Adrenal gland (tissue), 9 donors: ENCODE measurements at regions not wholly inside any gene's neighbourhood (a gene's known extent, or its start where the extent isn't known, plus 50 kb on each side); places are given as distances from the start of the nearest gene placed in this dataset.

ENCODE experiments used
- DNase-seq, 7 donors: peaks; one replicate each; pipeline ENCODE4 v3.0.0-alpha.2; 2019 to 2020
- H3K27ac ChIP-seq, 5 donors: fragments of 200-600 bp; sonication (generic) in 4 of 5; 1 replicate in 3 of 5; 2 replicates in 2 of 5; pipeline versions ENCODE4 v1.5.1 to v1.8.0; 2016 to 2020; ENCODE audit warnings: mild to moderate bottlenecking in 1 of 5
- H3K27me3 ChIP-seq: fragments of 200-600 bp; 2 replicates; pipeline ENCODE4 v1.8.0; 2021
- H3K36me3 ChIP-seq, 2 donors: fragments of 200-600 bp; replicated peaks in 1 of 2; 1 replicate in 1 of 2; 2 replicates in 1 of 2; pipeline versions ENCODE4 v1.5.1 to v1.8.0; 2018 to 2022
- H3K4me1 ChIP-seq, 2 donors: fragments of 200-600 bp; replicated peaks in 1 of 2; 1 replicate in 1 of 2; 2 replicates in 1 of 2; pipeline versions ENCODE4 v1.5.1 to v1.8.0; 2018 to 2021
- H3K4me3 ChIP-seq, 4 donors: fragments of 200-600 bp; sonication (generic) in 3 of 4; one replicate each; pipeline ENCODE4 v1.5.1; 2016 to 2018
- H3K9me3 ChIP-seq, 3 donors: fragments of 200-600 bp; sonication (generic) in 1 of 3; replicated peaks in 1 of 3; 1 replicate in 2 of 3; 2 replicates in 1 of 3; pipeline versions ENCODE4 v1.5.1 to v1.8.0; 2016 to 2021
- CTCF ChIP-seq, 6 experiments: fragments of 450-650 bp in 4 of 6; fragments of 200-600 bp in 2 of 6; sonication (generic) in 1 of 6; IDR thresholded peaks; 1 replicate in 5 of 6; 2 replicates in 1 of 6; pipeline versions ENCODE4 v1.5.1 to v1.8.0; 2016 to 2021; ENCODE audit warnings: antibody characterized with exemption in 6 of 6, mild to moderate bottlenecking in 2 of 6, moderate library complexity in 1 of 6
- POLR2A ChIP-seq, 2 donors: fragments of 450-650 bp; IDR thresholded peaks; one replicate each; pipeline ENCODE4 v1.6.1; 2017; ENCODE audit warnings: antibody characterized with exemption in 2 of 2, mild to moderate bottlenecking in 2 of 2, moderate library complexity in 1 of 2
- WGBS, 4 donors: extraction: QIAGEN DNeasy Blood & Tissue Kit in 2 of 4; methylation state at CpG; one replicate each; pipeline versions ENCODE4 v1.1.5 to v1.1.7; 2013 to 2017; 5-methylcytosine and 5-hydroxymethylcytosine counted together
- intact Hi-C, 2 donors: fragments of 100-400 bp; cut with DNase I; formaldehyde crosslinking; loops; one replicate each; pipeline versions ENCODE4 v1.14.1 to v1.15.0; 2022 to 2023
- donor health status: healthy with polysubstance abuse.
- donor health status: Bipolar disorder and iron deficiency.
- donor health status: DM: yes; HTN: yes; CAD: no.
- donor health status: DM: no; HTN: no; CAD: no.
- donor health status: DM: no; HTN: no; CAD: no.

GRCh38 chr6:126235363-126235762 is 104.6 kb upstream of the CENPW start:
- no peaks in the 10 kb centered on the region for H3K36me3 ChIP-seq
- no peak overlapping the region for H3K4me3 ChIP-seq
- DNase-seq, result no peak
- no peak for TF ChIP-seq POLR2A (IDR thresholded peaks at IDR 0.05)
- TF ChIP-seq CTCF (IDR thresholded peaks at IDR 0.05), result no peak
- no peaks in the 10 kb centered on the region for H3K9me3 ChIP-seq
- H3K4me1 ChIP-seq, result no peaks in the 10 kb centered on the region
- 93 to 100% (median 95%) methylated on average over 1 of the region's 1 CpG for WGBS, 4 donors
- H3K27me3 ChIP-seq, result no peaks in the 10 kb centered on the region
- intact Hi-C loops, result no loop called here
- H3K27ac ChIP-seq, result no peak overlapping the region

DNA sequence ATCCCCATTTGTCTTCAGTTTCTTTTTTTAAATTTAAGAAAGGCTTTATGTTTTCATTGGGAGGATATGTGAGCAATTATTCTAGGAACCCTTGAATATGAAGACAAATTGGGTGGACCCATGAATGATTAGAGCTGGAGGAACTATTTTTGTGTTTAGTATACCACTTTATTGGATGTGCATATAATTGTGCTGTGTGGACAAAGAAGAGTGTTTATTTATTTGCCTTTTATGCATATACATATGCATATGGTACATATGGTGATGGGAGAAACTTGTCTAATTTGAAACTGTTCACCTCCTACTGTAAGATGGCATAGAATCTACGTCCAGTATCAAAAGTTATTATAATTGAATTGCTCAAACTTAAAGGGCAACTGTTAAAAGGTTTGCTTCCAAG is 94.8 kb upstream of the CENPW start:
- Histone ChIP-seq H3K4me1 (no peaks in the 10 kb centered on the region), H3K9me3 (no peaks in the 10 kb centered on the region), H3K27ac (no peak overlapping the region), H3K27me3 (no peaks in the 10 kb centered on the region), H3K36me3 (no peaks in the 10 kb centered on the region), H3K4me3 (no peak overlapping the region)
- 86 to 100% (median 92%) methylated on average over 1 of the region's 1 CpG for WGBS, 4 donors
- intact Hi-C loops, result no loop called here
- DNase-seq, result no peak
- TF ChIP-seq POLR2A (IDR thresholded peaks at IDR 0.05) (no peak), CTCF (IDR thresholded peaks at IDR 0.05) (no peak)

GRCh38 chr6:126252154-126252553 is 87.8 kb upstream of the CENPW start:
- H3K9me3 ChIP-seq, result no peaks in the 10 kb centered on the region
- 83 to 97% (median 90%) methylated on average over 2 of the region's 2 CpGs for WGBS, 4 donors
- no peaks in the 10 kb centered on the region for H3K27me3 ChIP-seq
- H3K36me3 ChIP-seq, result no peaks in the 10 kb centered on the region
- H3K4me3 ChIP-seq, result no peak overlapping the region
- H3K27ac ChIP-seq, result no peak overlapping the region
- no peak for DNase-seq
- intact Hi-C loops, result no loop called here
- TF ChIP-seq POLR2A (IDR thresholded peaks at IDR 0.05) (no peak), CTCF (IDR thresholded peaks at IDR 0.05) (no peak)
- no peaks in the 10 kb centered on the region for H3K4me1 ChIP-seq

DNA sequence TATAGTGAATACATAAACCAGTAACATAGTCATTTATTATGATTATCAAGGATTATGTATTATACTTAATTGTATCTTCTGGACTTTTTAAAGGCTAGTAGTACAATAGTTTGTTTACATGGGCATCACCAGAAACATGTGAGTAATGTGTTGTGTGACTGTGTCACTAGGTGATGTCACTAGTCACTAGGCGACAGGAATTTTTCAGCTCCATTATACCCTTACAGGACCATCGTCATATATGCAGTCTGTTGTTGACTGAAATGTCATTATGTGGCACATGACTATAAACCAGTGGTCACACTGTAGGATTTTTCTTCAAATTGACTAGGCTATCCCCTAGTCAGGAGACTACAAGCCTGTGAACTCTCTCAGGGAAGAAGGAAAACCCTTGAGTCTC is 86.5 kb upstream of the CENPW start:
- no peak for DNase-seq
- H3K27ac ChIP-seq, result no peak overlapping the region
- no peak overlapping the region for H3K4me3 ChIP-seq
- WGBS, 4 donors, result 87 to 97% (median 94%) methylated on average over 2 of the region's 2 CpGs
- H3K9me3 ChIP-seq, result no peaks in the 10 kb centered on the region
- no peaks in the 10 kb centered on the region for H3K27me3 ChIP-seq
- intact Hi-C loops, result no loop called here
- no peak for TF ChIP-seq POLR2A (IDR thresholded peaks at IDR 0.05)
- no peak for TF ChIP-seq CTCF (IDR thresholded peaks at IDR 0.05)
- H3K36me3 ChIP-seq, result no peaks in the 10 kb centered on the region
- H3K4me1 ChIP-seq, result no peaks in the 10 kb centered on the region
